ENCODE measurements at regions not wholly inside any gene's neighbourhood (a gene's known extent, or its start where the extent isn't known, plus 50 kb on each side); places are given as distances from the start of the nearest gene placed in this dataset.
A peak's percentile ranks its signal among the peaks of the same experiment; 100 is the strongest.
"Not testable (repeated sequence)": the region's sequence is repeated elsewhere in the genome, so short reads cannot be mapped to it uniquely, and the experiment has no call there.

- no peak for DNase-seq (ENCODE audit: low read depth)
These were observed 242.8 kb downstream of the KCNE4 start for GRCh38 chr2:223294756-223295155.

GRCh38 chr2:223297788-223298187 lies 245.8 kb downstream of the KCNE4 start:
- DNase-seq (ENCODE audit: low read depth) = no peak

GRCh38 chr2:223298329-223298728 lies 246.3 kb downstream of the KCNE4 start:
- DNase-seq (ENCODE audit: low read depth) = not testable (repeated sequence)

- no peak for DNase-seq (ENCODE audit: low read depth)
These were observed 248.3 kb downstream of the KCNE4 start for GRCh38 chr2:223300326-223300725.

- DNase-seq (ENCODE audit: low read depth) = peak; percentile 12
These were observed 254.4 kb downstream of the KCNE4 start for GRCh38 chr2:223306371-223306770.

- DNase-seq (ENCODE audit: low read depth) = no peak
These were observed 260.1 kb downstream of the KCNE4 start for GRCh38 chr2:223311889-223312680.

- DNase-seq (ENCODE audit: low read depth) = no peak
These were observed 261.1 kb downstream of the KCNE4 start for GRCh38 chr2:223313101-223313500.

- no peak for DNase-seq (ENCODE audit: low read depth)
These were observed 262.8 kb downstream of the KCNE4 start for GRCh38 chr2:223314811-223315210.

- DNase-seq (ENCODE audit: low read depth) = no peak
These were observed 263.8 kb downstream of the KCNE4 start for GRCh38 chr2:223315813-223316212.

- DNase-seq (ENCODE audit: low read depth) = no peak
These were observed 264.4 kb downstream of the KCNE4 start for GRCh38 chr2:223316342-223316741.

GRCh38 chr2:223319601-223320000 lies 267.6 kb downstream of the KCNE4 start:
- no peak for DNase-seq (ENCODE audit: low read depth)

- no peak for DNase-seq (ENCODE audit: low read depth)
These were observed 272.4 kb downstream of the KCNE4 start for GRCh38 chr2:223324402-223324801.

GRCh38 chr2:223328578-223328977 lies 273.6 kb downstream of the SCG2 start:
- no peak for DNase-seq (ENCODE audit: low read depth)

- not testable (repeated sequence) for DNase-seq (ENCODE audit: low read depth)
These were observed 271.4 kb downstream of the SCG2 start for GRCh38 chr2:223330747-223331146.

- no peak for DNase-seq (ENCODE audit: low read depth)
These were observed 264.1 kb downstream of the SCG2 start for GRCh38 chr2:223338016-223338415.

GRCh38 chr2:223357076-223357475 lies 245.1 kb downstream of the SCG2 start:
- DNase-seq (ENCODE audit: low read depth) = no peak

- DNase-seq (ENCODE audit: low read depth) = no peak
These were observed 239.1 kb downstream of the SCG2 start for GRCh38 chr2:223363085-223363484.

- no peak for DNase-seq (ENCODE audit: low read depth)
These were observed 236.9 kb downstream of the SCG2 start for GRCh38 chr2:223365158-223365679.

- DNase-seq (ENCODE audit: low read depth) = no peak
These were observed 235.6 kb downstream of the SCG2 start for GRCh38 chr2:223366566-223366965.

GRCh38 chr2:223368481-223368880 lies 233.7 kb downstream of the SCG2 start:
- DNase-seq (ENCODE audit: low read depth) = no peak

- no peak for DNase-seq (ENCODE audit: low read depth)
These were observed 232.3 kb downstream of the SCG2 start for GRCh38 chr2:223369889-223370288.

- no peak for DNase-seq (ENCODE audit: low read depth)
These were observed 218.8 kb downstream of the SCG2 start for GRCh38 chr2:223383315-223383714.

GRCh38 chr2:223386189-223386588 lies 216.0 kb downstream of the SCG2 start:
- DNase-seq (ENCODE audit: low read depth) = no peak

- no peak for DNase-seq (ENCODE audit: low read depth)
These were observed 215.2 kb downstream of the SCG2 start for GRCh38 chr2:223386984-223387383.

Data from fibroblast of the conjunctiva (primary cell).